ENCODE measurements at regions not wholly inside any gene's neighbourhood (a gene's known extent, or its start where the extent isn't known, plus 50 kb on each side); places are given as distances from the start of the nearest gene placed in this dataset.

GRCh38 chr4:87904639-87905160 is 70.8 kb upstream of the SPP1 start (continued):
- no peak for TF ChIP-seq ZBTB33 (IDR thresholded peaks at IDR 0.05; ENCODE audit: extremely low read depth, insufficient replicate concordance, low read length)
- TF ChIP-seq SP1 (IDR thresholded peaks at IDR 0.05; ENCODE audit: low read depth) = no peak
- no peak for TF ChIP-seq SIN3A (IDR thresholded peaks at IDR 0.05; ENCODE audit: low read depth)
- no peak for TF ChIP-seq EZH2phosphoT487 (IDR thresholded peaks at IDR 0.05; ENCODE audit: borderline replicate concordance)
- no peak for TF ChIP-seq ZNF274 (IDR thresholded peaks at IDR 0.05; ENCODE audit: low read depth, low read length)
- TF ChIP-seq MAX (IDR thresholded peaks at IDR 0.05) = no peak
- no peak for TF ChIP-seq POLR2AphosphoS5 (IDR thresholded peaks at IDR 0.05; ENCODE audit: low read depth, low read length)

GRCh38 chr4:87908336-87908735 is 67.2 kb upstream of the SPP1 start:
- no peaks in the 10 kb centered on the region for H3K79me2 ChIP-seq (ENCODE audit: insufficient read depth, low read length)
- H4K20me1 ChIP-seq (ENCODE audit: insufficient read depth) = no peaks in the 10 kb centered on the region
- ATAC-seq (no peak), DNase-seq (ENCODE audit: low read depth, low spot score) (no peak)
- no peaks in the 10 kb centered on the region for H3K36me3 ChIP-seq (ENCODE audit: control insufficient read depth in 1 of 2, insufficient read depth in 2 of 2, low read length in 2 of 2)
- ChIA-PET CTCF (no interaction called here), POLR2A (no interaction called here), RAD21 (ENCODE audit: low non-redundant PET in 1 of 2, low total read pairs in 2 of 2, uncharacterized antibody in 2 of 2, unreplicated experiment in 2 of 2) (no interaction called here)
- H3K27me3 ChIP-seq (ENCODE audit: insufficient read depth, low read length) = no peaks in the 10 kb centered on the region
- no peak overlapping the region for H3K9ac ChIP-seq (ENCODE audit: low read length)
- no peak overlapping the region for H3K4me3 ChIP-seq (replicated peaks in 1 of 2; ENCODE audit: low read depth in 1 of 2, low read length in 2 of 2)
- no peak overlapping the region for H2AFZ ChIP-seq (ENCODE audit: low read depth, low read length, poor library complexity, severe bottlenecking)
- H3K27ac ChIP-seq (ENCODE audit: low read depth, low read length) = no peak overlapping the region
- H3K4me1 ChIP-seq (ENCODE audit: control insufficient read depth in 1 of 2, insufficient read depth in 2 of 2, low read length in 2 of 2) = peaks cover 0 to 6% of the 10 kb centered on the region in 2 experiments; a peak in 1 of 4 replicates
- H3K9me3 ChIP-seq (ENCODE audit: control insufficient read depth in 1 of 2, insufficient read depth in 1 of 2, low read depth in 1 of 2, low read length in 2 of 2) = no peaks in the 10 kb centered on the region
- H3K4me2 ChIP-seq (ENCODE audit: low read length) = no peak overlapping the region
- intact Hi-C loops (cut with micrococcal nuclease) = no loop called here
- TF ChIP-seq ELF1 (IDR thresholded peaks at IDR 0.05; ENCODE audit: borderline replicate concordance, low read depth) (no peak), CTCF (IDR thresholded peaks at IDR 0.05 in 2 of 3, conservative IDR thresholded peaks at IDR 0.05 in 1 of 3; ENCODE audit: borderline replicate concordance in 1 of 3, insufficient read depth in 1 of 3, low read depth in 2 of 3, low read length in 2 of 3) (no peak), REST (IDR thresholded peaks at IDR 0.05; ENCODE audit: low read depth) (no peak), JUND (IDR thresholded peaks at IDR 0.05) (no peak), ZFX (IDR thresholded peaks at IDR 0.05) (no peak), TCF7L2 (IDR thresholded peaks at IDR 0.05; ENCODE audit: borderline replicate concordance, extremely low read depth, insufficient read depth, insufficient read length) (no peak), SP1 (IDR thresholded peaks at IDR 0.05; ENCODE audit: low read depth) (no peak)
- H3K9me2 ChIP-seq (ENCODE audit: insufficient read depth) = no peaks in the 10 kb centered on the region
- no TSS peak for BruUV-seq (replicated peaks)
